ENCODE measurements at regions not wholly inside any gene's neighbourhood (a gene's known extent, or its start where the extent isn't known, plus 50 kb on each side); places are given as distances from the start of the nearest gene placed in this dataset.

GRCh38 chr6:112906726-112907125 lies 559.6 kb downstream of the RFPL4B start:
- TF ChIP-seq SP1 (IDR thresholded peaks at IDR 0.05) (no peak), YY1 (IDR thresholded peaks at IDR 0.05) (no peak), NR2F2 (IDR thresholded peaks at IDR 0.05) (no peak), HNF4G (IDR thresholded peaks at IDR 0.05) (no peak), ZBTB33 (IDR thresholded peaks at IDR 0.05) (no peak), FOXA2 (IDR thresholded peaks at IDR 0.05) (no peak)
- 46% methylated on average over 1 of the region's 1 CpG for WGBS
- Histone ChIP-seq H3K27me3 (ENCODE audit: control insufficient read depth in 4 of 4, insufficient read depth in 4 of 4, low read length in 3 of 4) (no peaks in the 10 kb centered on the region), H3K36me3 (ENCODE audit: control insufficient read depth in 4 of 4, insufficient read depth in 3 of 4, low read depth in 1 of 4, low read length in 3 of 4) (no peaks in the 10 kb centered on the region), H3K9ac (ENCODE audit: low read depth in 1 of 2, low read length in 2 of 2) (no peak overlapping the region), H3K4me1 (ENCODE audit: control insufficient read depth in 4 of 4, insufficient read depth in 4 of 4, low read length in 3 of 4) (no peaks in the 10 kb centered on the region), H3K4me3 (ENCODE audit: low read depth in 1 of 3, low read length in 3 of 3) (no peak overlapping the region), H3K27ac (ENCODE audit: low read depth in 1 of 2, low read length in 2 of 2) (no peak overlapping the region), H3K9me3 (ENCODE audit: control insufficient read depth in 4 of 4, low read length in 3 of 4) (no peaks in the 10 kb centered on the region)
- DNase-seq (ENCODE audit: low spot score): no peak

GRCh38 chr6:112909781-112910180 lies 562.7 kb downstream of the RFPL4B start:
- TF ChIP-seq NR2F2 (IDR thresholded peaks at IDR 0.05) (no peak), FOXA1 (IDR thresholded peaks at IDR 0.05) (no peak), ZBTB33 (IDR thresholded peaks at IDR 0.05) (no peak), TAF1 (conservative IDR thresholded peaks at IDR 0.05) (no peak), ATF3 (IDR thresholded peaks at IDR 0.05) (no peak)
- Histone ChIP-seq H3K9me3 (ENCODE audit: control insufficient read depth in 4 of 4, low read length in 3 of 4) (no peaks in the 10 kb centered on the region), H3K9ac (ENCODE audit: low read depth in 1 of 2, low read length in 2 of 2) (no peak overlapping the region), H3K4me3 (ENCODE audit: low read depth in 1 of 3, low read length in 3 of 3) (no peak overlapping the region), H3K36me3 (ENCODE audit: control insufficient read depth in 4 of 4, insufficient read depth in 3 of 4, low read depth in 1 of 4, low read length in 3 of 4) (no peaks in the 10 kb centered on the region), H3K27me3 (ENCODE audit: control insufficient read depth in 4 of 4, insufficient read depth in 4 of 4, low read length in 3 of 4) (no peaks in the 10 kb centered on the region), H3K27ac (ENCODE audit: low read depth in 1 of 2, low read length in 2 of 2) (no peak overlapping the region), H3K4me1 (ENCODE audit: control insufficient read depth in 4 of 4, insufficient read depth in 4 of 4, low read length in 3 of 4) (no peaks in the 10 kb centered on the region)
- DNase-seq (ENCODE audit: low spot score): no peak

GRCh38 chr6:112910256-112910655 lies 563.1 kb downstream of the RFPL4B start:
- no peak overlapping the region for H3K27ac ChIP-seq (ENCODE audit: low read depth in 1 of 2, low read length in 2 of 2)
- WGBS: 50% methylated on average over 2 of the region's 2 CpGs
- DNase-seq (ENCODE audit: low spot score): no peak
- H3K36me3 ChIP-seq (ENCODE audit: control insufficient read depth in 4 of 4, insufficient read depth in 3 of 4, low read depth in 1 of 4, low read length in 3 of 4): no peaks in the 10 kb centered on the region
- H3K27me3 ChIP-seq (ENCODE audit: control insufficient read depth in 4 of 4, insufficient read depth in 4 of 4, low read length in 3 of 4): no peaks in the 10 kb centered on the region
- no peaks in the 10 kb centered on the region for H3K9me3 ChIP-seq (ENCODE audit: control insufficient read depth in 4 of 4, low read length in 3 of 4)
- H3K4me1 ChIP-seq (ENCODE audit: control insufficient read depth in 4 of 4, insufficient read depth in 4 of 4, low read length in 3 of 4): no peaks in the 10 kb centered on the region
- no peak overlapping the region for H3K4me3 ChIP-seq (ENCODE audit: low read depth in 1 of 3, low read length in 3 of 3)
- H3K9ac ChIP-seq (ENCODE audit: low read depth in 1 of 2, low read length in 2 of 2): no peak overlapping the region
- TF ChIP-seq SP1 (IDR thresholded peaks at IDR 0.05) (no peak), MAX (IDR thresholded peaks at IDR 0.05) (no peak), NR2F2 (IDR thresholded peaks at IDR 0.05) (no peak), RAD21 (IDR thresholded peaks at IDR 0.05) (no peak), HNF4G (IDR thresholded peaks at IDR 0.05) (no peak), TAF1 (conservative IDR thresholded peaks at IDR 0.05) (no peak), JUND (IDR thresholded peaks at IDR 0.05) (no peak), CTCF (IDR thresholded peaks at IDR 0.05; ENCODE audit: low read depth, low read length, missing input control) (no peak), ATF3 (IDR thresholded peaks at IDR 0.05) (no peak), ZBTB33 (IDR thresholded peaks at IDR 0.05) (no peak), HNF4A (conservative IDR thresholded peaks at IDR 0.05) (no peak), FOXA2 (IDR thresholded peaks at IDR 0.05) (no peak), REST (IDR thresholded peaks at IDR 0.05) (no peak)
